OCI-LY7 (cell line): ENCODE measurements at regions not wholly inside any gene's neighbourhood (a gene's known extent, or its start where the extent isn't known, plus 50 kb on each side); places are given as distances from the start of the nearest gene placed in this dataset.

Source experiments
- CTCF ChIP-seq: fragments of 200-600 bp; sonication (generic); conservative IDR thresholded peaks from 2 replicates; pipeline ENCODE4 v1.5.1; 2014; ENCODE audit warnings: mild to moderate bottlenecking, antibody characterized with exemption, low read length, moderate library complexity, mixed read lengths
- EZH2phosphoT487 ChIP-seq: fragments of 200-600 bp; sonication (generic); IDR thresholded peaks from 2 replicates; pipeline ENCODE4 v1.6.1; 2018; ENCODE audit warnings: low read depth, borderline replicate concordance, mild to moderate bottlenecking, mixed run types, antibody characterized with exemption, low read length, moderate library complexity, mixed read lengths

- TF ChIP-seq CTCF (no peak), EZH2phosphoT487 (no peak)
These were observed 84.2 kb downstream of the CEBPB start for GRCh38 chr20:50274570-50275430.
